ENCODE measurements at regions not wholly inside any gene's neighbourhood (a gene's known extent, or its start where the extent isn't known, plus 50 kb on each side); places are given as distances from the start of the nearest gene placed in this dataset.

GRCh38 chr4:79526641-79527565 is 118.9 kb upstream of the GK2 start:
- DNase-seq, result no peak
- Mint-ChIP-seq H3K9me3 (peaks cover 8% of the 10 kb centered on the region; the same call in 1 of the 2 replicates), H3K27me3 (ENCODE audit: insufficient read depth) (peaks cover 2% of the 10 kb centered on the region; the same call in 1 of the 2 replicates), H3K4me1 (ENCODE audit: low read depth) (no peaks in the 10 kb centered on the region), H3K27ac (no peak overlapping the region), H3K4me3 (no peak overlapping the region), H3K36me3 (ENCODE audit: low read depth) (no peaks in the 10 kb centered on the region)
- TF ChIP-seq CTCF (IDR thresholded peaks at IDR 0.05), result no peak

- no peak for TF ChIP-seq CTCF (IDR thresholded peaks at IDR 0.05)
- Mint-ChIP-seq H3K27me3 (ENCODE audit: insufficient read depth) (no peaks in the 10 kb centered on the region), H3K36me3 (ENCODE audit: low read depth) (no peaks in the 10 kb centered on the region), H3K4me1 (ENCODE audit: low read depth) (no peaks in the 10 kb centered on the region), H3K9me3 (peaks cover 9% of the 10 kb centered on the region; the same call in 1 of the 2 replicates), H3K27ac (no peak overlapping the region), H3K4me3 (no peak overlapping the region)
- no peak for DNase-seq
Measured at GRCh38 chr4:79516114-79516513, 108.1 kb upstream of the GK2 start.

GRCh38 chr4:79514621-79515329 is 106.7 kb upstream of the GK2 start:
- no peak overlapping the region for H3K4me3 Mint-ChIP-seq
- no peaks in the 10 kb centered on the region for H3K27me3 Mint-ChIP-seq (ENCODE audit: insufficient read depth)
- H3K27ac Mint-ChIP-seq, result no peak overlapping the region
- DNase-seq, result no peak
- no peak for TF ChIP-seq CTCF (IDR thresholded peaks at IDR 0.05)
- H3K36me3 Mint-ChIP-seq (ENCODE audit: low read depth), result no peaks in the 10 kb centered on the region
- H3K9me3 Mint-ChIP-seq, result peaks cover 5% of the 10 kb centered on the region; the same call in 1 of the 2 replicates
- H3K4me1 Mint-ChIP-seq (ENCODE audit: low read depth), result no peaks in the 10 kb centered on the region

GRCh38 chr4:79513576-79513975 is 105.5 kb upstream of the GK2 start:
- Mint-ChIP-seq H3K27me3 (ENCODE audit: insufficient read depth) (no peaks in the 10 kb centered on the region), H3K36me3 (ENCODE audit: low read depth) (no peaks in the 10 kb centered on the region), H3K9me3 (no peaks in the 10 kb centered on the region), H3K27ac (no peak overlapping the region), H3K4me1 (ENCODE audit: low read depth) (no peaks in the 10 kb centered on the region), H3K4me3 (no peak overlapping the region)
- DNase-seq, result no peak
- no peak for TF ChIP-seq CTCF (IDR thresholded peaks at IDR 0.05)

GRCh38 chr4:79512363-79512762 is 104.3 kb upstream of the GK2 start:
- Mint-ChIP-seq H3K9me3 (no peaks in the 10 kb centered on the region), H3K36me3 (ENCODE audit: low read depth) (no peaks in the 10 kb centered on the region), H3K4me3 (no peak overlapping the region), H3K27ac (no peak overlapping the region), H3K27me3 (ENCODE audit: insufficient read depth) (no peaks in the 10 kb centered on the region), H3K4me1 (ENCODE audit: low read depth) (no peaks in the 10 kb centered on the region)
- DNase-seq, result no peak
- no peak for TF ChIP-seq CTCF (IDR thresholded peaks at IDR 0.05)
